Karpas-422 (cell line): ENCODE measurements at regions not wholly inside any gene's neighbourhood (a gene's known extent, or its start where the extent isn't known, plus 50 kb on each side); places are given as distances from the start of the nearest gene placed in this dataset.

ENCODE experiments used
- DNase-seq: peaks from one replicate; pipeline ENCODE4 v3.0.0-alpha.2; 2015
- H2AFZ ChIP-seq: fragments of 200-600 bp; sonication (generic); 2 replicates; pipeline ENCODE4 v1.6.1; 2014; ENCODE audit warnings: antibody characterized with exemption, low read length, mixed read lengths
- H3K27ac ChIP-seq: fragments of 200-600 bp; sonication (generic); 2 replicates; pipeline ENCODE4 v1.5.1; 2014; ENCODE audit warnings: mild to moderate bottlenecking, low read length, moderate library complexity
- H3K27me3 ChIP-seq: fragments of 200-600 bp; sonication (generic); 2 replicates; pipeline ENCODE4 v1.6.1; 2014; ENCODE audit warnings: low read length, mixed read lengths
- H3K36me3 ChIP-seq: fragments of 200-600 bp; sonication (generic); 2 replicates; pipeline ENCODE4 v1.6.1; 2014; ENCODE audit warnings: low read length, mixed read lengths; ENCODE audit not compliant: insufficient read depth
- H3K4me1 ChIP-seq: fragments of 200-600 bp; sonication (generic); 2 replicates; pipeline ENCODE4 v1.6.1; 2014; ENCODE audit warnings: mild to moderate bottlenecking, low read length, mixed read lengths
- H3K4me2 ChIP-seq: fragments of 200-600 bp; sonication (generic); 2 replicates; pipeline ENCODE4 v1.6.1; 2014; ENCODE audit warnings: low read length, low read depth, mild to moderate bottlenecking; ENCODE audit not compliant: poor library complexity, severe bottlenecking
- H3K4me3 ChIP-seq: fragments of 200-600 bp; sonication (generic); 2 replicates; pipeline ENCODE4 v1.5.1; 2014; ENCODE audit warnings: mild to moderate bottlenecking, antibody characterized with exemption, low read length, mixed read lengths
- H3K79me2 ChIP-seq: fragments of 200-600 bp; sonication (generic); 2 replicates; pipeline ENCODE4 v1.6.1; 2014; ENCODE audit warnings: mild to moderate bottlenecking, low read length, mixed read lengths
- H3K9ac ChIP-seq: fragments of 200-600 bp; sonication (generic); 2 replicates; pipeline ENCODE4 v1.6.0; 2014; ENCODE audit warnings: low read length
- H3K9me2 ChIP-seq: fragments of 200-600 bp; sonication (generic), shearing (Covaris generic); replicated peaks from 2 replicates; pipeline ENCODE4 v1.6.0; 2014; ENCODE audit warnings: mild to moderate bottlenecking, low read length, moderate library complexity; ENCODE audit not compliant: insufficient read depth
- H3K9me3 ChIP-seq: fragments of 300-700, 200-600 bp; sonication (generic); 2 replicates; pipeline ENCODE4 v1.6.1; 2014; ENCODE audit warnings: low read length, mixed read lengths
- H4K20me1 ChIP-seq: fragments of 200-600 bp; sonication (generic); 2 replicates; pipeline ENCODE4 v1.6.1; 2014; ENCODE audit warnings: mild to moderate bottlenecking, antibody characterized with exemption, low read length, low read depth; ENCODE audit not compliant: insufficient read depth

- no peak overlapping the region for H3K4me3 ChIP-seq
- H2AFZ ChIP-seq: no peak overlapping the region
- H3K9me2 ChIP-seq: no peaks in the 10 kb centered on the region
- H3K79me2 ChIP-seq: no peaks in the 10 kb centered on the region
- H4K20me1 ChIP-seq: no peaks in the 10 kb centered on the region
- no peaks in the 10 kb centered on the region for H3K27me3 ChIP-seq
- no peaks in the 10 kb centered on the region for H3K36me3 ChIP-seq
- no peak overlapping the region for H3K27ac ChIP-seq
- peaks cover 10% of the 10 kb centered on the region for H3K9me3 ChIP-seq
- no peak overlapping the region for H3K9ac ChIP-seq
- no peaks in the 10 kb centered on the region for H3K4me1 ChIP-seq
- no peak for DNase-seq
- H3K4me2 ChIP-seq: no peak overlapping the region
Observed at GRCh38 chr1:238675221-238675620, 711.1 kb upstream of the CHRM3 start.

DNA sequence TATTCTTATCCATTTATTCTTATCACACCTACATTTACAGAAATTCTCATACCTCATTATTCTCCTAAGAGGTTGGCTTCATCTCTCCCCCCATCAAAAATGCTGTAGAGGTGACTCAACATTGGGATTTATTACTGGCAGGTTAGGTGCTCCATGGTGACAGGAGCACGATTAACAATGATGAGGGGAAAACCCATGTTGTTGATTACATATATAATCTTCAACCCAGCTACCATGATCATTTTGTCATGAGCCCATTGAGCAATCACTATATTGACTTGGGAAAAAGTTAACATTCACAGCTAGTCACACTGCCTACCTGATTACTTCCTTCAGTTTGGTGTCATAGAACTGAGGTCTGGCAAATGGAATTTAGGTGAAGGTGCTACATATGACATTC is 712.1 kb upstream of the CHRM3 start:
- Histone ChIP-seq H3K9ac (no peak overlapping the region), H3K36me3 (no peaks in the 10 kb centered on the region), H3K79me2 (no peaks in the 10 kb centered on the region), H3K4me2 (no peak overlapping the region), H3K4me3 (no peak overlapping the region), H2AFZ (no peak overlapping the region), H4K20me1 (no peaks in the 10 kb centered on the region), H3K4me1 (no peaks in the 10 kb centered on the region), H3K9me2 (no peaks in the 10 kb centered on the region), H3K9me3 (peaks cover 10% of the 10 kb centered on the region), H3K27me3 (no peaks in the 10 kb centered on the region), H3K27ac (no peak overlapping the region)
- DNase-seq: no peak

DNA sequence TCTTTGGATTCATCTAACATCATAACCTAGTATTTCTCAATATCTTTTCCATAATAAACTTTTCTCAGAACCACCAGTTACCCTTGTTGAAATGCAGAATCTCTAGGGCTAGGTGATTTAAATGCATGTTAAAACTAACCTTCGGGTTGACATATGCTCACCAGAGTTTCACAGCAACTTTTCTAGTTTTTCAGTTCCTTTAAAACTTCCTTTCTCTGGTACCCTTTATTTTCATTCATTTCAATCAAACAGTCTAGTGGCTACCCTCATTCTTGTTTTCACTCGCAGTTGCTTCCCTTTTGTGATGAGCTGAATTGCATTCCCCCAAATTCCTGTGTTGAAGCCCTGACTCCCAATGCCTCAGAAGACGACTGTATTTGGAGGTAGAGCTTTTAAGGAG is 712.8 kb upstream of the CHRM3 start:
- no peak overlapping the region for H3K4me3 ChIP-seq
- H3K9ac ChIP-seq: no peak overlapping the region
- H3K4me1 ChIP-seq: no peaks in the 10 kb centered on the region
- DNase-seq: no peak
- H4K20me1 ChIP-seq: no peaks in the 10 kb centered on the region
- H2AFZ ChIP-seq: no peak overlapping the region
- H3K4me2 ChIP-seq: no peak overlapping the region
- H3K36me3 ChIP-seq: no peaks in the 10 kb centered on the region
- no peak overlapping the region for H3K27ac ChIP-seq
- H3K9me3 ChIP-seq: peaks cover 7% of the 10 kb centered on the region
- H3K27me3 ChIP-seq: no peaks in the 10 kb centered on the region
- no peaks in the 10 kb centered on the region for H3K79me2 ChIP-seq
- no peaks in the 10 kb centered on the region for H3K9me2 ChIP-seq

DNA sequence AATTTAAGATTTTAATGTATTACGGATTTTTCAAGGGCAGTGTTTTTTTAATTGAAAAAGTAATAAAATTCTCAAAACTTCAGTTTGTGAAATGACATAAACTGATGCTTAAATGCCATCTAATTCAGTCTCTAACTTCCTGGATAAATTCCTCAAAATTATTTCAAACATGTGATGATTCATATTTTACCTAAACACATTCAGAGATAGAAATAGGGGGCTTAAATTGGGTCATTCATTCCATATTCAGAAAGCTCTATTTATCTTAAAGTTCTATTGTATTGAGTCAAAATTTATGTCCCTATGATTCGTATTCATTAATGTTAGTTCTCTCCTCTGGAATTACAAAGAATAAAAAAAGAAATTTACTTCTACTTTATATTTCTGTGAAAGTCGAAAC is 713.6 kb upstream of the CHRM3 start:
- Histone ChIP-seq H3K4me2 (no peak overlapping the region), H4K20me1 (no peaks in the 10 kb centered on the region)

GRCh38 chr1:238672262-238672661 is 714.1 kb upstream of the CHRM3 start:
- no peak overlapping the region for H3K9ac ChIP-seq
- no peak for DNase-seq
- H3K9me3 ChIP-seq: peaks cover 7% of the 10 kb centered on the region
- no peaks in the 10 kb centered on the region for H4K20me1 ChIP-seq
- H3K79me2 ChIP-seq: no peaks in the 10 kb centered on the region
- H3K36me3 ChIP-seq: no peaks in the 10 kb centered on the region
- H3K27ac ChIP-seq: no peak overlapping the region
- H3K9me2 ChIP-seq: no peaks in the 10 kb centered on the region
- no peaks in the 10 kb centered on the region for H3K4me1 ChIP-seq
- no peaks in the 10 kb centered on the region for H3K27me3 ChIP-seq
- no peak overlapping the region for H3K4me3 ChIP-seq
- no peak overlapping the region for H2AFZ ChIP-seq
- H3K4me2 ChIP-seq: no peak overlapping the region

More for the DNA sequence above, 713.6 kb upstream of the CHRM3 start:
- no peak overlapping the region for H2AFZ ChIP-seq
- no peaks in the 10 kb centered on the region for H3K27me3 ChIP-seq
- peaks cover 7% of the 10 kb centered on the region for H3K9me3 ChIP-seq
- no peak overlapping the region for H3K4me3 ChIP-seq
- no peaks in the 10 kb centered on the region for H3K9me2 ChIP-seq
- no peak overlapping the region for H3K27ac ChIP-seq
- H3K4me1 ChIP-seq: no peaks in the 10 kb centered on the region
- no peak for DNase-seq
- no peaks in the 10 kb centered on the region for H3K36me3 ChIP-seq
- H3K9ac ChIP-seq: no peak overlapping the region
- no peaks in the 10 kb centered on the region for H3K79me2 ChIP-seq

- no peaks in the 10 kb centered on the region for H4K20me1 ChIP-seq
- peaks cover 10% of the 10 kb centered on the region for H3K9me3 ChIP-seq
- DNase-seq: no peak
- H3K27ac ChIP-seq: no peak overlapping the region
- H3K36me3 ChIP-seq: no peaks in the 10 kb centered on the region
- no peak overlapping the region for H2AFZ ChIP-seq
- H3K9me2 ChIP-seq: no peaks in the 10 kb centered on the region
- H3K4me2 ChIP-seq: no peak overlapping the region
- no peak overlapping the region for H3K4me3 ChIP-seq
- no peaks in the 10 kb centered on the region for H3K27me3 ChIP-seq
- H3K4me1 ChIP-seq: no peaks in the 10 kb centered on the region
- H3K79me2 ChIP-seq: no peaks in the 10 kb centered on the region
- no peak overlapping the region for H3K9ac ChIP-seq
Observed at GRCh38 chr1:238664139-238664538, 722.2 kb upstream of the CHRM3 start.

DNA sequence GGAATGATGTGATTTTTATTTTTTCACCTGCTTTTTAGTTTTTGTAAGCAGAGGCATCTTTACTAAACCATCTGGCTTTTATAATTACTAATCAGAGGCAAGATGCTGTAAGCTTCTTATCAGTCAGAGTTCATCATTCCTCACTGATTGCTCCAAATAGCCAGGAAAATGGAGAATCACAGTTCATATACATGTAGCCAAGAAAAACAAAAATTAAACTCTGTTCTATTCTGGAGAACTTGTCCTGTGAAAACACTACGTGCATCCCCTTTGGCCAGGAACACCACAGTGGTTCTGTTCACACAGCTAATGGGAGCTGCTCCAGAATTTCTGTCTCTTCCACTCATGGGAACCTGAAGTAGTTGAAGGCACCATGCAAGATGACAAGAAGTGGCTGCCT is 725.5 kb upstream of the CHRM3 start:
- Histone ChIP-seq H3K4me1 (no peaks in the 10 kb centered on the region), H3K4me2 (no peak overlapping the region), H2AFZ (no peak overlapping the region), H3K9me2 (no peaks in the 10 kb centered on the region), H3K27ac (no peak overlapping the region), H3K36me3 (no peaks in the 10 kb centered on the region), H3K27me3 (no peaks in the 10 kb centered on the region), H3K4me3 (no peak overlapping the region), H3K9ac (no peak overlapping the region), H3K9me3 (peaks cover 29% of the 10 kb centered on the region), H3K79me2 (no peaks in the 10 kb centered on the region), H4K20me1 (no peaks in the 10 kb centered on the region)
- DNase-seq: no peak

DNA sequence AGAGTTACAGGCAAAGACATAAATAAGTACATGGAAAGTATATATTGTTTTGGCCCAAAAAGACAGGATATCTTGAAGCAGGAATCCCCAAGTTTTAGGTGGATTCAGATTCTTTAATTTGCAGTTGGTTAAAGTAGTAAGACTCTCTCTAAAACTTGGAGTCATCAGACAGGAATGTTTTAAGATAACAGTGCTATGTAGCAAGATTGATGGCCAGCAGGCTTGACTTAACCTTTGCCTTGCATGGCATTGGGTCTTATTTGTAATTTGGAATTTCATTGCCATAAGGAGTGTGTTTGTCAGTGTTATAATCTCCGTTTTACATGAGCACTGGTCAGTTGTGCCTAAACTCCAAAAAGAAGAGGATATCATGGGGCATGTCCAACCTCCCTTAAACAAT is 727.6 kb upstream of the CHRM3 start:
- Histone ChIP-seq H3K79me2 (no peaks in the 10 kb centered on the region), H3K9me3 (peaks cover 35% of the 10 kb centered on the region), H4K20me1 (no peaks in the 10 kb centered on the region), H3K4me2 (no peak overlapping the region), H3K9ac (no peak overlapping the region), H3K4me1 (no peaks in the 10 kb centered on the region), H3K9me2 (no peaks in the 10 kb centered on the region), H3K4me3 (no peak overlapping the region), H3K27ac (no peak overlapping the region), H3K27me3 (no peaks in the 10 kb centered on the region), H2AFZ (no peak overlapping the region), H3K36me3 (no peaks in the 10 kb centered on the region)
- DNase-seq: no peak

- Histone ChIP-seq H3K27me3 (no peaks in the 10 kb centered on the region), H3K4me3 (no peak overlapping the region), H3K4me1 (no peaks in the 10 kb centered on the region), H4K20me1 (no peaks in the 10 kb centered on the region), H3K4me2 (no peak overlapping the region), H3K9me2 (no peaks in the 10 kb centered on the region), H2AFZ (no peak overlapping the region), H3K36me3 (no peaks in the 10 kb centered on the region), H3K9ac (no peak overlapping the region), H3K9me3 (peaks cover 33% of the 10 kb centered on the region), H3K27ac (no peak overlapping the region), H3K79me2 (no peaks in the 10 kb centered on the region)
- no peak for DNase-seq
Observed at GRCh38 chr1:238653693-238654321, 732.6 kb upstream of the CHRM3 start.
